Activated CD4-positive, alpha-beta memory T cell treated with anti-CD3 and anti-CD28 coated beads, Interleukin-2, amount 10 ng/mL, durations not matched to agents 7 days and 5 days (primary cell): ENCODE measurements at regions not wholly inside any gene's neighbourhood (a gene's known extent, or its start where the extent isn't known, plus 50 kb on each side); places are given as distances from the start of the nearest gene placed in this dataset.

Experiments
- CTCF ChIA-PET: fragments of 350-600 bp; sonication (Branson Sonifier 250); formaldehyde crosslinking; loops from one replicate; lab custom pipeline; 2021; ENCODE audit warnings: antibody characterized with exemption, inconsistent platforms; lab: Charles Lee
- POLR2A ChIA-PET: fragments of 350-600 bp; sonication (Branson Sonifier 250); formaldehyde crosslinking; loops from one replicate; lab custom pipeline; 2021; ENCODE audit warnings: antibody characterized with exemption; lab: Charles Lee
- DNase-seq: peaks from one replicate; pipeline ENCODE4 v3.0.0-alpha.2; 2020
- H3K27ac Mint-ChIP-seq: one replicate; pipeline ENCODE4 v1.8.0; 2021; ENCODE audit warnings: mild to moderate bottlenecking, mixed read lengths
- H3K27me3 Mint-ChIP-seq: one replicate; pipeline ENCODE4 v1.8.0; 2021; ENCODE audit warnings: mixed read lengths
- H3K36me3 Mint-ChIP-seq: one replicate; pipeline ENCODE4 v1.8.0; 2021; ENCODE audit warnings: low read depth, mixed read lengths
- H3K4me1 Mint-ChIP-seq: one replicate; pipeline ENCODE4 v1.8.0; 2021; ENCODE audit warnings: mixed read lengths
- H3K4me3 Mint-ChIP-seq: one replicate; pipeline ENCODE4 v1.8.0; 2021; ENCODE audit warnings: mild to moderate bottlenecking, mixed read lengths
- H3K9me3 Mint-ChIP-seq: one replicate; pipeline ENCODE4 v1.8.0; 2021; ENCODE audit warnings: mixed read lengths

- Mint-ChIP-seq H3K27ac (no peak overlapping the region), H3K4me3 (no peak overlapping the region), H3K4me1 (no peaks in the 10 kb centered on the region), H3K9me3 (peaks cover 2% of the 10 kb centered on the region), H3K36me3 (no peaks in the 10 kb centered on the region), H3K27me3 (no peaks in the 10 kb centered on the region)
- DNase-seq = no peak
- ChIA-PET POLR2A (no interaction called here), CTCF (no interaction called here)
Measured at GRCh38 chr5:18321262-18321942, 687.1 kb downstream of the TAF11L14 start.

- H3K27me3 Mint-ChIP-seq = no peaks in the 10 kb centered on the region
- no peak overlapping the region for H3K4me3 Mint-ChIP-seq
- ChIA-PET CTCF (no interaction called here), POLR2A (no interaction called here)
- DNase-seq = no peak
- H3K4me1 Mint-ChIP-seq = no peaks in the 10 kb centered on the region
- peaks cover 2% of the 10 kb centered on the region for H3K9me3 Mint-ChIP-seq
- no peak overlapping the region for H3K27ac Mint-ChIP-seq
- no peaks in the 10 kb centered on the region for H3K36me3 Mint-ChIP-seq
Measured at GRCh38 chr5:18323891-18324290, 689.6 kb downstream of the TAF11L14 start.

- Mint-ChIP-seq H3K4me3 (no peak overlapping the region), H3K4me1 (no peaks in the 10 kb centered on the region), H3K27ac (no peak overlapping the region), H3K36me3 (no peaks in the 10 kb centered on the region), H3K9me3 (peaks cover 2% of the 10 kb centered on the region), H3K27me3 (no peaks in the 10 kb centered on the region)
- no peak for DNase-seq
- ChIA-PET CTCF (no interaction called here), POLR2A (no interaction called here)
Measured at GRCh38 chr5:18325431-18325830, 691.2 kb downstream of the TAF11L14 start.

- POLR2A ChIA-PET = no interaction called here
- no peaks in the 10 kb centered on the region for H3K36me3 Mint-ChIP-seq
- CTCF ChIA-PET = no interaction called here
- no peaks in the 10 kb centered on the region for H3K27me3 Mint-ChIP-seq
- H3K4me1 Mint-ChIP-seq = no peaks in the 10 kb centered on the region
- H3K9me3 Mint-ChIP-seq = peaks cover 2% of the 10 kb centered on the region
- DNase-seq = no peak
- no peak overlapping the region for H3K4me3 Mint-ChIP-seq
- H3K27ac Mint-ChIP-seq = no peak overlapping the region
Measured at GRCh38 chr5:18329328-18329727, 695.1 kb downstream of the TAF11L14 start.

- no peaks in the 10 kb centered on the region for H3K4me1 Mint-ChIP-seq
- H3K27me3 Mint-ChIP-seq = no peaks in the 10 kb centered on the region
- H3K4me3 Mint-ChIP-seq = no peak overlapping the region
- H3K27ac Mint-ChIP-seq = no peak overlapping the region
- ChIA-PET POLR2A (no interaction called here), CTCF (no interaction called here)
- H3K36me3 Mint-ChIP-seq = no peaks in the 10 kb centered on the region
- DNase-seq = no peak
- no peaks in the 10 kb centered on the region for H3K9me3 Mint-ChIP-seq
Measured at GRCh38 chr5:18333841-18334240, 699.6 kb downstream of the TAF11L14 start.

- H3K9me3 Mint-ChIP-seq = no peaks in the 10 kb centered on the region
- ChIA-PET POLR2A (no interaction called here), CTCF (no interaction called here)
- H3K4me3 Mint-ChIP-seq = no peak overlapping the region
- H3K27me3 Mint-ChIP-seq = no peaks in the 10 kb centered on the region
- DNase-seq = no peak
- no peak overlapping the region for H3K27ac Mint-ChIP-seq
- H3K36me3 Mint-ChIP-seq = no peaks in the 10 kb centered on the region
- no peaks in the 10 kb centered on the region for H3K4me1 Mint-ChIP-seq
Measured at GRCh38 chr5:18334949-18335348, 700.7 kb downstream of the TAF11L14 start.

- Mint-ChIP-seq H3K36me3 (no peaks in the 10 kb centered on the region), H3K4me1 (no peaks in the 10 kb centered on the region), H3K27ac (no peak overlapping the region), H3K4me3 (no peak overlapping the region), H3K27me3 (no peaks in the 10 kb centered on the region), H3K9me3 (no peaks in the 10 kb centered on the region)
- POLR2A ChIA-PET = no interaction called here
- DNase-seq = no peak
- CTCF ChIA-PET = no interaction called here
Measured at GRCh38 chr5:18354828-18355227, 720.6 kb downstream of the TAF11L14 start.

GRCh38 chr5:18357486-18357885 lies 723.2 kb downstream of the TAF11L14 start:
- Mint-ChIP-seq H3K4me3 (no peak overlapping the region), H3K36me3 (no peaks in the 10 kb centered on the region), H3K4me1 (no peaks in the 10 kb centered on the region), H3K9me3 (no peaks in the 10 kb centered on the region), H3K27ac (no peak overlapping the region), H3K27me3 (no peaks in the 10 kb centered on the region)
- ChIA-PET CTCF (no interaction called here), POLR2A (no interaction called here)
- no peak for DNase-seq

GRCh38 chr5:18366234-18366633 lies 732.0 kb downstream of the TAF11L14 start:
- Mint-ChIP-seq H3K27ac (no peak overlapping the region), H3K4me1 (no peaks in the 10 kb centered on the region), H3K9me3 (peaks cover 3% of the 10 kb centered on the region), H3K4me3 (no peak overlapping the region), H3K36me3 (no peaks in the 10 kb centered on the region), H3K27me3 (no peaks in the 10 kb centered on the region)
- DNase-seq = no peak
- CTCF ChIA-PET = no interaction called here
- POLR2A ChIA-PET = no interaction called here

- H3K36me3 Mint-ChIP-seq = no peaks in the 10 kb centered on the region
- H3K9me3 Mint-ChIP-seq = peaks cover 2% of the 10 kb centered on the region
- CTCF ChIA-PET = no interaction called here
- H3K4me3 Mint-ChIP-seq = no peak overlapping the region
- POLR2A ChIA-PET = no interaction called here
- no peaks in the 10 kb centered on the region for H3K4me1 Mint-ChIP-seq
- H3K27me3 Mint-ChIP-seq = no peaks in the 10 kb centered on the region
- DNase-seq = no peak
- H3K27ac Mint-ChIP-seq = no peak overlapping the region
Measured at GRCh38 chr5:18370531-18370930, 736.3 kb downstream of the TAF11L14 start.

GRCh38 chr5:18375641-18376040 lies 741.4 kb downstream of the TAF11L14 start:
- POLR2A ChIA-PET = no interaction called here
- H3K4me3 Mint-ChIP-seq = no peak overlapping the region
- H3K27me3 Mint-ChIP-seq = no peaks in the 10 kb centered on the region
- CTCF ChIA-PET = no interaction called here
- peaks cover 2% of the 10 kb centered on the region for H3K9me3 Mint-ChIP-seq
- no peak for DNase-seq
- H3K36me3 Mint-ChIP-seq = no peaks in the 10 kb centered on the region
- H3K27ac Mint-ChIP-seq = no peak overlapping the region
- no peaks in the 10 kb centered on the region for H3K4me1 Mint-ChIP-seq

- CTCF ChIA-PET = no interaction called here
- H3K27ac Mint-ChIP-seq = no peak overlapping the region
- H3K4me1 Mint-ChIP-seq = no peaks in the 10 kb centered on the region
Measured at GRCh38 chr5:18378066-18378465, 743.8 kb downstream of the TAF11L14 start.

GRCh38 chr5:18379189-18379588 lies 744.9 kb downstream of the TAF11L14 start:
- Mint-ChIP-seq H3K9me3 (peaks cover 2% of the 10 kb centered on the region), H3K27ac (no peak overlapping the region), H3K4me1 (no peaks in the 10 kb centered on the region), H3K36me3 (no peaks in the 10 kb centered on the region), H3K4me3 (no peak overlapping the region), H3K27me3 (no peaks in the 10 kb centered on the region)
- CTCF ChIA-PET = no interaction called here
- POLR2A ChIA-PET = no interaction called here
- no peak for DNase-seq

More at GRCh38 chr5:18378066-18378465, 743.8 kb downstream of the TAF11L14 start:
- H3K4me3 Mint-ChIP-seq = no peak overlapping the region
- no peaks in the 10 kb centered on the region for H3K27me3 Mint-ChIP-seq
- POLR2A ChIA-PET = no interaction called here
- H3K36me3 Mint-ChIP-seq = no peaks in the 10 kb centered on the region
- no peak for DNase-seq
- H3K9me3 Mint-ChIP-seq = peaks cover 2% of the 10 kb centered on the region

- no peaks in the 10 kb centered on the region for H3K4me1 Mint-ChIP-seq
- no peaks in the 10 kb centered on the region for H3K9me3 Mint-ChIP-seq
- H3K4me3 Mint-ChIP-seq = no peak overlapping the region
- DNase-seq = no peak
- H3K27ac Mint-ChIP-seq = no peak overlapping the region
- CTCF ChIA-PET = no interaction called here
- H3K27me3 Mint-ChIP-seq = no peaks in the 10 kb centered on the region
- no peaks in the 10 kb centered on the region for H3K36me3 Mint-ChIP-seq
- POLR2A ChIA-PET = no interaction called here
Measured at GRCh38 chr5:18380729-18381362, 746.6 kb downstream of the TAF11L14 start.
